Neural cell (in vitro differentiated cells): ENCODE measurements at regions not wholly inside any gene's neighbourhood (a gene's known extent, or its start where the extent isn't known, plus 50 kb on each side); places are given as distances from the start of the nearest gene placed in this dataset.

Experiments used
- POLR2AphosphoS5 ChIP-seq: IDR thresholded peaks from 2 replicates; pipeline ENCODE4 v1.6.1; 2012
- REST ChIP-seq: IDR thresholded peaks from 2 replicates; pipeline ENCODE4 v1.6.1; 2012; ENCODE audit warnings: borderline replicate concordance
- TF ChIP-seq, protein P1 (sequence below): fragments of 450-650 bp; IDR thresholded peaks from 2 replicates; pipeline ENCODE4 v1.5.1; 2014; ENCODE audit warnings: antibody characterized with exemption, mild to moderate bottlenecking, moderate library complexity; ENCODE audit not compliant: poor library complexity, severe bottlenecking

DNA sequence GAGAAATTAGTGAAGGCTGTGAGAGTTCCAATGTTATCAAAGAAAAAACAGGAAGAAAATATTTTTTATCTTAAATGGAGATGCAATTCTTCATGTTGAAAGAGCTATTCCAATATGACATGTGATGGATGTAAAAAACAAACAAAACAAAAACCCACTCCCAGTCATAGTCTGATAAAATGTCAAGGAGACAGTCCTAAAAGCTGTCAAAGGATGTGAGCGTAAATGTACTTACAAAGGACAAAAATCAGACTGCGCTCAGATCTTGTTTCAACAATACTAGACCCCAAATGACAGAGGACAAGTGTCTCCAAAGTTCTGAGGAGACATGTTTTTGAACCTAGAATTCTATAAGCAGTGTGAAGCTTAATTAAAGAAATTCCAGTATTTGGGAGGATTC lies 265.8 kb downstream of the PLPP3 start:
- TF ChIP-seq, protein P1, sequence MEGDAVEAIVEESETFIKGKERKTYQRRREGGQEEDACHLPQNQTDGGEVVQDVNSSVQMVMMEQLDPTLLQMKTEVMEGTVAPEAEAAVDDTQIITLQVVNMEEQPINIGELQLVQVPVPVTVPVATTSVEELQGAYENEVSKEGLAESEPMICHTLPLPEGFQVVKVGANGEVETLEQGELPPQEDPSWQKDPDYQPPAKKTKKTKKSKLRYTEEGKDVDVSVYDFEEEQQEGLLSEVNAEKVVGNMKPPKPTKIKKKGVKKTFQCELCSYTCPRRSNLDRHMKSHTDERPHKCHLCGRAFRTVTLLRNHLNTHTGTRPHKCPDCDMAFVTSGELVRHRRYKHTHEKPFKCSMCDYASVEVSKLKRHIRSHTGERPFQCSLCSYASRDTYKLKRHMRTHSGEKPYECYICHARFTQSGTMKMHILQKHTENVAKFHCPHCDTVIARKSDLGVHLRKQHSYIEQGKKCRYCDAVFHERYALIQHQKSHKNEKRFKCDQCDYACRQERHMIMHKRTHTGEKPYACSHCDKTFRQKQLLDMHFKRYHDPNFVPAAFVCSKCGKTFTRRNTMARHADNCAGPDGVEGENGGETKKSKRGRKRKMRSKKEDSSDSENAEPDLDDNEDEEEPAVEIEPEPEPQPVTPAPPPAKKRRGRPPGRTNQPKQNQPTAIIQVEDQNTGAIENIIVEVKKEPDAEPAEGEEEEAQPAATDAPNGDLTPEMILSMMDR, result no peak
- TF ChIP-seq REST, result no peak
- no peak for TF ChIP-seq POLR2AphosphoS5
